ENCODE measurements at regions not wholly inside any gene's neighbourhood (a gene's known extent, or its start where the extent isn't known, plus 50 kb on each side); places are given as distances from the start of the nearest gene placed in this dataset.

GRCh38 chr10:52440612-52441285 is 126.7 kb downstream of the DKK1 start:
- no peak for DNase-seq (ENCODE audit: low read depth in 2 of 2)

GRCh38 chr10:52442576-52442975 is 128.5 kb downstream of the DKK1 start:
- no peak for DNase-seq (ENCODE audit: low read depth in 2 of 2)

- peak; percentile 57 to 59 for DNase-seq (ENCODE audit: low read depth in 2 of 2)
Observed at GRCh38 chr10:52443419-52444388, 129.6 kb downstream of the DKK1 start.

DNA sequence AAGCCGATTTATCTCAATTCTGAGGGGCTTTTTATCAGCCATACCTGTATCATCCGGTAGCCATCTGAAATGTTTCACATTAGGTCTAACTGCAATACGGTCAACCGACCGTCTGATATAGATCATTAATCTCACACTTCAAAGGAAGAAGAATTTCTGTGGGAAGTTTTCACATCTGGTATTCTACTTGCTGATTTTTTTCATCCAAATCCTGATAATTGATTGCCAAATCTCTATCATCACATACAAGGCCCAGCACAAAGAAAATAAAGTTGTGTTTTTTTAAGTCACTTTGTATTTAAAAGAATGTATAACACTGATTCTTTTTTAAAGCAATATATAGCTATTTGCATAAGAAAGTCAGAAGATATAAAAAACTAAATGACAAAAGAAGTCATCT is 132.3 kb downstream of the DKK1 start:
- peak in 1 of 2 experiments; percentile 35 for DNase-seq (ENCODE audit: low read depth in 2 of 2)

DNA sequence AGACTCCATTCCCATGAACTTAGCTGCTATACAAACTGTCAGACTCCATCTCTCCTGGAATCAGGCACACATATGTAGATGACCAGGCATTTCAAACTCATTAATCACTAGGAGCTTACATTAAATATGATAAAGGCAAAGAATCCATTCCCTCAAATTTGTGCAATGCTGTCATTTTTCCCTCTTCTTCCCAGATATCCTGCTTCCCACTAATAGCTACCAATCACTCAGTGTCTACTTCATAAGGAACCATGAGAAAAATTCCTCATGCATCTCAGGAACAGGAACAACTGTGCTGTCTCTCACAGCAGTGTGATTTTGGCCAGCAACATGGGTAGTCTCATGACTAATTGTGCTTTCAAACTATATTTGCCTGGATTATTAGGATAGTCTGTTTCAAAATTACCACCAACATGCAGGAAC is 133.9 kb downstream of the DKK1 start:
- DNase-seq (ENCODE audit: low read depth in 2 of 2): peak; percentile 51 to 56

DNA sequence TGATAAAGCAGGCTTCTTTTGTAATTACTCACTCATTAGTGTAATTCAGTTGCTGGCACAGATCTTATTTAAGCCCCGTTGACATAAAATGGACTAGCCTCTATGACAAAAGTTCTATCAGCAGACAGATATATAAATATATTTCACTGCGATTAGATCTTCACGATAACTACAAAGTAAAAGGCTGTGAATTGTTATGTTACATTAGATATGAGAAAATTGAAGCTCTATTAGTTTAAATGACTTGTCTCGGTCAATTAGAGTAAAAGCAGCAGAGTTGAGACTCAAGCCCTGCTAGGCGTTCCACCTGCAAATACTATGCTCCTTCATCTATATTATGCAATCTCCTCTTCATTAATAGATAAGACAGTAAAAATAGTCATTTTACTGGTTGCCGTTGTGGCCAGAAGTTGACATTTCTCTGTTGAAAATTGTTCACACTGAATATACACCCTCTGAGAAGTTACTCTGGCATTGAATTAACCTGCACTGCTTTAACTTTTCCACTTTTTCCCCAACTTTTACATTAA is 136.7 kb downstream of the DKK1 start:
- no peak for DNase-seq (ENCODE audit: low read depth in 2 of 2)

GRCh38 chr10:52451817-52452216 is 137.7 kb downstream of the DKK1 start:
- DNase-seq (ENCODE audit: low read depth in 2 of 2): peak; percentile 33 to 57

GRCh38 chr10:52452600-52453493 is 138.8 kb downstream of the DKK1 start:
- DNase-seq (ENCODE audit: low read depth in 2 of 2): no peak

DNA sequence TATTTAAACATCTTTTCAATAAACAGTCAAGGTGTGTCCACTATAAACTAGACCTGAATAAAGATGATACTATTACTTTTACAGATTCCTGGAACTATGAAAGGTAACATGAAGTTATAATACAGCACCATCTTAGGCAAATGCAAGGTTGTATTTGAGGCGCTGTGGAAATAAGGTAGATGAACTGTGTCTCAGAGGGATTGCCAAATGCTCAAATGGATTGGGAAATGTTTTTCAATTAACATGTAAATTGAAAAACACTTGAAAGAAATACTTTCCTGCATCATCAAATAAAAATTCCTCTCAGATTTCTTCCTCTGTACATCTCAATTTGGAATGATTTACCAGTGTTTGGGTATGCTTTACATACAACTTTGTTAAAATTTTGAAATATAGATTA is 139.4 kb downstream of the DKK1 start:
- no peak for DNase-seq (ENCODE audit: low read depth in 2 of 2)

- no peak for DNase-seq (ENCODE audit: low read depth in 2 of 2)
Observed at GRCh38 chr10:52454491-52454890, 140.4 kb downstream of the DKK1 start.

DNA sequence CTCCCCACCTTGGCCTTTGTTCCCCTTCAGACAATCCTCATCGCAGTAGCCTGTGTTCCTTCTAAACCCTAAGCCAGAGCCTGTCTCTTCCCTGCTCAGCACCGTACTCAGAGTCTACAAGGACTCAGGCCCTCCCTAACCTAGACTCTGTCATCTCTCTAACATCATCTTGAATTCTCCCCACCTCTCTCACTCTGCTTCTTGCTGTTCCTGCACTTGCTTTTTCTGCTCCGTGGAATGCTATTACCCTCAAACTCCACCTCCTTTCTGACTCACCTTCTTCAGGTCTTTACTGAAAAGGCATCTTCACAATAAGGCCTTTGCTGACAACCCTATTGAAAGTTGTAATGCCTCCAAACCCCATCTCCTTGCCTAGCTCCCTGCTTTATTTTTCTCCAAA is 141.0 kb downstream of the DKK1 start:
- DNase-seq (ENCODE audit: low read depth in 2 of 2): no peak

GRCh38 chr10:52459097-52459496 is 145.0 kb downstream of the DKK1 start:
- no peak for DNase-seq (ENCODE audit: low read depth in 2 of 2)

DNA sequence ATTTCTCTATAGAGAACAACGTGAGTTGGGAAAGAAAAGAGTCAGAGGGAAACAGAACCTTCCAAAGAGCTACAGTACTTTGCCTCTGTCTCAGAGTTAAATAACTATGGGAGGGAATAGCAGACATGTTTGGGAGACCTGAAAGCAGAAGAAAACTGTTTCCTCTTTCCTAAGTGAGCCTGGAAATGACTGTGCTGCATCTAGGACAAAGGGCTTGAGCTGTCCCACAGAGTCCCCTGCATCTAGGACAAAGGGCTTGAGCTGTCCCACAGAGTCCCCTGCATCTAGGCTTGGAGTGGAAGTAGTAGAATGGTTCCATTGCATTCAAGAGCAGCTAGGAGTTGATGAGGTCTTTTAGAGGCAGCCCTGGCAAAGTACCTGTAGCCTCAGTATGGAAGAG is 149.7 kb downstream of the DKK1 start:
- no peak for DNase-seq (ENCODE audit: low read depth in 2 of 2)

- no peak for DNase-seq (ENCODE audit: low read depth in 2 of 2)
Observed at GRCh38 chr10:52464368-52465124, 150.5 kb downstream of the DKK1 start.

- no peak for DNase-seq (ENCODE audit: low read depth in 2 of 2)
Observed at GRCh38 chr10:52465202-52465601, 151.1 kb downstream of the DKK1 start.

DNA sequence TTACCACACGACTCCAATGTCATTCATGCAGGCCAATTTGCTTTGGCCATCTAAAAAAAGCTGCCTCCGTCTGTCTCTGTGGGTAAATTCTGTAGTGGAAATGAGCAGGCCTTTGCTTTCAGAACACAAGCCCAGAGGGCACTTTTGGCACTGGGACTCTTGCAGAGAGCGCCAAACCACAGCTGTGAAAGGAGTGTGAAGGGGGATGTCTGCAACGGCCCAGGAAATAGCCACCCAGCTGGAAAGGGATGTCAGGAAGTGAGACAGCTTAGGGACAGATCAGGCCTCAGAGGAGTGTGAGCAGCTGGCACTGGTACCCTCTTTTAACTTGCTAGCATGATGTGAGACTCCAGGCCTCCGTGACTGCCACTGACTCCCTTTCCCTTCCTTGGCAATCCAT is 152.4 kb downstream of the DKK1 start:
- DNase-seq (ENCODE audit: low read depth in 2 of 2): no peak

GRCh38 chr10:52469970-52470705 is 156.1 kb downstream of the DKK1 start:
- DNase-seq (ENCODE audit: low read depth in 2 of 2): no peak

DNA sequence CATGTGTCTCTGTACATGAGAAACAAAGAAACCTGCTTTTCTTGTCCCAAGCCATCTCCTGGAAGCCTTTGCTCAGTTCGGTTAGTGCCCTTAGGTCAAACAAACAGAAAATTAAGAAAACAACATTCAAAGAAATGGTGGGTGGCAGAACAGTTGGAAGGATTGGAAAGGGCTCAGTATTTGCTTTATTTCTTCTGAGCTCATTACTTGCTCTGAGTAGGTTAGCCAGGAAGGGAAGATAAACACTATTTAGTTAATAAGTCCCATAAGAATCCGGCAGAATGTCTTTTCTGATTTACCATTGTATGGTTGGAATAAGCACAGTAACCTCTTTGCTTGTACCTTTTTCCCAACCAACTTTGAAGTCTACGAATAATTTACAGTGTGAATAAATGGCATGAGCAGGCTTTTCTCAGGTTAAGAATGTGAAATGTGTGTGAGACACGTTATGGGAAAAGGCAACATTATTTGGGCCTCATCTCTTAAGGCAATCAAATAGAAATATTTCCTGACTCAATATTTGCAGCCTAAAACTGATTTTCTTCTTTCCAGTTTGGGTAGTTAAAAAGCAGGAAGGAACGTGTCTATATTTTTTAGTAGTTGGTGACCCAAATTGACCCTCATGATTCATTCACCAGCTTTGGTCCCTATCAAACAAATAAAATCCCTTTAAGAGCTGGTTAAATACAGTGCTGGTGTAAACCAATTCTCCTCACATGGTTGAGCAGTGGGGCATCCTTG is 158.5 kb downstream of the DKK1 start:
- DNase-seq (ENCODE audit: low read depth in 2 of 2): no peak

DNA sequence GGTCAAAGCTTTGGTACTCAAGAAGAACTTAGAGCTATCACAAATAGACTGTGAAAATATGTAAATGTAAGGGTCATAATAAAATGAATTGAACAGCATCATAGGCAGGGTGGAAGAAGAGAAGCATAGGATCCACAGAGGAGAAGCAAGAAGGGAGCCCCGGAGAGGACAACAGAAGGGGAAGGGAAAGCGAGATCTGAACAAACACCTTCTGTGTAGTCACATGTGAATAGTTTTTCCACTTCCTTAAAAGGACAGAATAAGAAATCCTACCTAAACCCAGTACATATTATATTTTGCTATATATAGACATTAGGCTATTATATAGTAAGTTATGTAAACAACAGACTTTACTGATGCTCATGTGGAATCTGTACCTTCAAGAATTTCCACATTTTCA is 160.2 kb downstream of the DKK1 start:
- DNase-seq (ENCODE audit: low read depth in 2 of 2): no peak

DNA sequence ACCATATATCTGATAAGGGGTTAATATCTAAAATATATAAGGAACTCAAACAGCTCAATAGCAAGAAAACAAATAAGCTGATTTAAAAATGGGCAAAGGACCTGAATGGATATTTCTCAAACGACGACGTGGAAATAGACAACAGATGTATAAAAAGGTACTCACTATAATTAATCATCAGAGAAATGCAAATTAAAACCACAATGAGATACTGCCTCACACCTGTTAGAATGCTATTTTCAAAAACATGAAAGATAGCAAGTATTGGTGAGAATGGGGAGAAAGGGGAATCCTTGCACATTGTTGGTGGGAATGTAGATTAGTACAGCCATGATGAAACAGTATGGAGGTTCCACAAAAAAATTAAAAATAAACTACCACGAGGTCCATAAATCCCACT is 163.2 kb downstream of the DKK1 start:
- no peak for DNase-seq (ENCODE audit: low read depth in 2 of 2)

All from fibroblast of skin of left quadriceps (primary cell).